ENCODE measurements at regions not wholly inside any gene's neighbourhood (a gene's known extent, or its start where the extent isn't known, plus 50 kb on each side); places are given as distances from the start of the nearest gene placed in this dataset.

- Histone ChIP-seq H3K4me3 (peak overlapping the region; percentile 50 to 66 (median 57)), H3K27ac (peak overlapping the region; percentile 67 to 99 (median 97))
Observed at GRCh38 chr5:56481428-56482357, 248.6 kb upstream of the ANKRD55 start.

GRCh38 chr5:56480705-56481427 lies 247.7 kb upstream of the ANKRD55 start:
- Histone ChIP-seq H3K4me3 (peak overlapping the region; percentile 50 to 66 (median 57)), H3K27ac (peak overlapping the region; percentile 67 to 99 (median 97))

GRCh38 chr5:56480078-56480704 lies 247.1 kb upstream of the ANKRD55 start:
- H3K4me3 ChIP-seq, result peak overlapping the region; percentile 50 to 66 (median 57)
- H3K27ac ChIP-seq, result peak overlapping the region in 20 of 21 experiments; percentile 92 to 99 (median 97)

GRCh38 chr5:56479696-56480077 lies 246.6 kb upstream of the ANKRD55 start:
- Histone ChIP-seq H3K4me3 (no peak overlapping the region), H3K27ac (peak overlapping the region in 18 of 21 experiments; percentile 92 to 99 (median 97))

- Histone ChIP-seq H3K27ac (peak overlapping the region in 17 of 21 experiments; percentile 16 to 99 (median 97)), H3K4me3 (no peak overlapping the region)
Observed at GRCh38 chr5:56479126-56479525, 246.0 kb upstream of the ANKRD55 start.

- H3K4me3 ChIP-seq, result no peak overlapping the region
- H3K27ac ChIP-seq, result peak overlapping the region in 5 of 21 experiments; percentile 94 to 99 (median 97)
Observed at GRCh38 chr5:56478062-56478461, 244.9 kb upstream of the ANKRD55 start.

DNA sequence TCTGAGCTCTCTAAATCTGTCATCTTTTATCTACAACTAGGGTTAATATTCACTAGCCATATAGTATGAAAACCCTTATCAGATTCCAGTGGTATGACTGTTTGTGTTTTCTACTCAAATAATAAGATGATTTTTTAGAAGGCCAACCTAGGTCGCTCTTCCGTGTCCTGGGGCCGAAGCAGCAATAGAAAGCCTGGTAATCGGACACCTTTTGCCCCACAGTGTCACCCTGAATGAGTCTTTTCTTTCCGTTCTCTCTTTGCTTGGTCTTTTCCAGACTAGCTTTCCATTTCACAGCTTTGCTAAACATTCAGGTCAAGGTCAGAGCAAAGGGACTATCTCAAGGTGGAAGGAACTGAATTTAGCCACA lies 243.3 kb upstream of the ANKRD55 start:
- H3K4me3 ChIP-seq, result no peak overlapping the region
- peak overlapping the region in 2 of 21 experiments; percentile 2 to 36 for H3K27ac ChIP-seq

GRCh38 chr5:56475689-56476486 lies 242.8 kb upstream of the ANKRD55 start:
- no peak overlapping the region for H3K4me3 ChIP-seq
- H3K27ac ChIP-seq, result no peak overlapping the region

- no peak overlapping the region for H3K4me3 ChIP-seq
Observed at GRCh38 chr5:56471707-56472106, 238.6 kb upstream of the ANKRD55 start.

GRCh38 chr5:56470007-56470406 lies 236.9 kb upstream of the ANKRD55 start:
- Histone ChIP-seq H3K4me3 (no peak overlapping the region), H3K27ac (peak overlapping the region in 1 of 21 experiments; percentile 1)

More at GRCh38 chr5:56471707-56472106, 238.6 kb upstream of the ANKRD55 start:
- H3K27ac ChIP-seq, result no peak overlapping the region

GRCh38 chr5:56468277-56468676 lies 235.1 kb upstream of the ANKRD55 start:
- Histone ChIP-seq H3K4me3 (no peak overlapping the region), H3K27ac (peak overlapping the region in 14 of 21 experiments; percentile 2 to 85 (median 54))

GRCh38 chr5:56467176-56467717 lies 234.1 kb upstream of the ANKRD55 start:
- H3K4me3 ChIP-seq, result no peak overlapping the region
- H3K27ac ChIP-seq, result peak overlapping the region in 17 of 21 experiments; percentile 38 to 85 (median 76)

DNA sequence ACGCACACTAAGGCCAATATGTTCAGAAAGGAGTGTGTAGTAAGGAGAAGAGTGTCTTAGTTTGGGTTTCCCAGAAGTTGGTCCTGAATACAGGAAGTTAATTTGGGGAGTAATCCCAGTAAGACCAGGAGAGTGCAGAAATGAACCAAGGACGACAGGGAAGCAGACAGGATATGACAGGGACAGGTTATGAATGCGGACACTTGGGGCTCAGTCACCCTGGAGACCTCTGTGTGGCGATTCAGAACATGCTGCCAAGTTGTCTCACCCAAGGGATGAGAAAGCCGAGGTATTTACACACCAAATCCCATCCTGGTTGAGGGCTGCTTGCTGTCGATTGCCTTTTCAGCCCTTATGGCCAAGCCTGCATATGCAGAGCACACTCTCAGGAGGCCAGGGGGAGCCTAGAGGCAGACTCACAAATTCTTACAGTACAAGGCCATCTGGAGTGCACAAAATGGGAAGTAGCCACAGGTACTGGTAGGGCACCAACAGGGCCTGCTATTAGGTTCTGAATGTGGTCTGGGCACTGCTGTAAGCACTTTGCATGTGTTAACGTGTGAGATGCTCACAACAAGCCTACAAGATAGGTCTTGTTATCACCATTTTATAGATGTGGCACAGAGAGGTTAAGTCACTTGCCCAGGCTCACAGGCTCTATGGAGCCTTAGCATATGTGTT lies 233.1 kb upstream of the ANKRD55 start:
- Histone ChIP-seq H3K4me3 (no peak overlapping the region), H3K27ac (peak overlapping the region in 19 of 21 experiments; percentile 2 to 85 (median 75))

DNA sequence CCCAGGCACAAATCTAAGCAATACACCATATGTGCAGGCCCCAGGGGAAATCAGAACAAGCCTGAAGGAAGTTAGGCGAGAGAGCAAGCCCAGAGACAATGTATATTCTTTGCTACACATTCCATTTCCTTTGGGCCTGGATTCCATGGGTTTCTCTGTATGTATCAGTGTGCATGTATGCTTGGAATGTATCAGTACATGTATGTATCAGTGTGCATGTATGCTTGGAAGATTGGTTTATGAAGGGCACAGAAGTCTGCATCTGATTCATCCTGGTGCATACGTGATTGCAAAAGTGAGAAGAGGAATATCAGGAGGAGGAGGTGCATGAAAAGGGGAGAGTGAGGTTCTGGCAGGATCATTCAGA lies 232.6 kb upstream of the ANKRD55 start:
- Histone ChIP-seq H3K27ac (peak overlapping the region in 20 of 21 experiments; percentile 2 to 85 (median 72)), H3K4me3 (no peak overlapping the region)

- Histone ChIP-seq H3K27ac (peak overlapping the region in 19 of 21 experiments; percentile 16 to 85 (median 75)), H3K4me3 (no peak overlapping the region)
Observed at GRCh38 chr5:56464935-56465768, 232.0 kb upstream of the ANKRD55 start.

GRCh38 chr5:56463944-56464571 lies 230.9 kb upstream of the ANKRD55 start:
- H3K4me3 ChIP-seq, result no peak overlapping the region
- H3K27ac ChIP-seq, result peak overlapping the region in 10 of 21 experiments; percentile 8 to 85 (median 44)

DNA sequence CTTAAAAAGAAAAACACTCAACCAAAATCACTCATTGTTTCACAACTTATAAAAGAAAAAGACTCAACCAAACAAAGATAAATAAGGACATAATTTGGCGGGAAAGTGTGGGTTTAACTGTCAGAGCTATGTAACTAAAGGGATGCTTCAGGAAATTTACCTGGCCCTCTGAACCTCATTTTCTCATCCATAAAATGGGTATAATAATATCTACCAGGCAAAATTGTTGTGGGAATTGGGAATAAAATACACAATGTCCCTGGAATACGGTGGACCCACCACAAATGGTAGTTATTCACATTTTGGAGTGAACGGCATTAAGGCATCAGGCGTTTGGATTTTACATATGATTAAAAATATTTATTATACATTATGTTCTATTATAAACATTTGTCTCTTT lies 228.5 kb upstream of the ANKRD55 start:
- H3K27ac ChIP-seq, result peak overlapping the region in 1 of 21 experiments; percentile 47
- H3K4me3 ChIP-seq, result no peak overlapping the region

Measured in skin epidermis (tissue), 12 donors.